GM19395 (cell line): ENCODE measurements at regions not wholly inside any gene's neighbourhood (a gene's known extent, or its start where the extent isn't known, plus 50 kb on each side); places are given as distances from the start of the nearest gene placed in this dataset.

Experiments
- ATAC-seq: cut with Tn5 transposase; IDR thresholded peaks from one replicate; pipeline ENCODE4 v1.9.1; 2021; ENCODE audit warnings: mild to moderate bottlenecking, moderate library complexity; ENCODE audit not compliant: unreplicated experiment

- no peak for ATAC-seq
These were observed 355.7 kb upstream of the RAB6C start for GRCh38 chr2:129623783-129624182.

GRCh38 chr2:129627437-129627836, 352.0 kb upstream of the RAB6C start:
- no peak for ATAC-seq

GRCh38 chr2:129636692-129637091, 342.8 kb upstream of the RAB6C start:
- ATAC-seq: no peak

GRCh38 chr2:129641371-129641770, 338.1 kb upstream of the RAB6C start:
- ATAC-seq: no peak

GRCh38 chr2:129642526-129643043, 336.9 kb upstream of the RAB6C start:
- no peak for ATAC-seq

- ATAC-seq: no peak
These were observed 334.1 kb upstream of the RAB6C start for GRCh38 chr2:129645335-129645734.

- ATAC-seq: no peak
These were observed 333.4 kb upstream of the RAB6C start for GRCh38 chr2:129646107-129646506.

- no peak for ATAC-seq
These were observed 326.2 kb upstream of the RAB6C start for GRCh38 chr2:129653246-129653645.

- ATAC-seq: no peak
These were observed 325.1 kb upstream of the RAB6C start for GRCh38 chr2:129654331-129654730.

- ATAC-seq: no peak
These were observed 323.3 kb upstream of the RAB6C start for GRCh38 chr2:129656081-129656598.

GRCh38 chr2:129658430-129658829, 321.0 kb upstream of the RAB6C start:
- ATAC-seq: no peak

- no peak for ATAC-seq
These were observed 317.5 kb upstream of the RAB6C start for GRCh38 chr2:129661935-129662334.

- ATAC-seq: no peak
These were observed 311.9 kb upstream of the RAB6C start for GRCh38 chr2:129667577-129667976.

GRCh38 chr2:129672521-129672920, 306.9 kb upstream of the RAB6C start:
- ATAC-seq: no peak

GRCh38 chr2:129673234-129673633, 306.2 kb upstream of the RAB6C start:
- ATAC-seq: no peak

- ATAC-seq: no peak
These were observed 305.4 kb upstream of the RAB6C start for GRCh38 chr2:129673847-129674711.

GRCh38 chr2:129678751-129679150, 300.7 kb upstream of the RAB6C start:
- ATAC-seq: no peak

GRCh38 chr2:129681788-129682187, 297.7 kb upstream of the RAB6C start:
- no peak for ATAC-seq

GRCh38 chr2:129689653-129690448, 289.6 kb upstream of the RAB6C start:
- no peak for ATAC-seq

- no peak for ATAC-seq
These were observed 284.0 kb upstream of the RAB6C start for GRCh38 chr2:129695496-129695895.

- no peak for ATAC-seq
These were observed 280.9 kb upstream of the RAB6C start for GRCh38 chr2:129698593-129698992.
